Nephron (organoid): ENCODE measurements at regions not wholly inside any gene's neighbourhood (a gene's known extent, or its start where the extent isn't known, plus 50 kb on each side); places are given as distances from the start of the nearest gene placed in this dataset.
"Not testable (repeated sequence)": the region's sequence is repeated elsewhere in the genome, so short reads cannot be mapped to it uniquely, and the experiment has no call there.

Source experiments
- H3K27ac Mint-ChIP-seq, 3 experiments: 2 replicates each; pipeline ENCODE4 v1.8.0; 2020; ENCODE audit warnings: mixed read lengths in 3 of 3, mild to moderate bottlenecking in 2 of 3, moderate library complexity in 1 of 3
- H3K27me3 Mint-ChIP-seq: 2 replicates; pipeline ENCODE4 v1.8.0; 2021; ENCODE audit warnings: low read depth, mild to moderate bottlenecking, moderate library complexity, mixed read lengths
- H3K36me3 Mint-ChIP-seq: 2 replicates; pipeline ENCODE4 v1.8.0; 2020; ENCODE audit warnings: low read depth, mixed read lengths
- H3K4me1 Mint-ChIP-seq: 2 replicates; pipeline ENCODE4 v1.8.0; 2020; ENCODE audit warnings: mixed read lengths
- H3K4me3 Mint-ChIP-seq, 3 experiments: 2 replicates each; pipeline ENCODE4 v1.8.0; 2020; ENCODE audit warnings: mild to moderate bottlenecking in 3 of 3, mixed read lengths in 3 of 3, moderate library complexity in 2 of 3
- H3K9me3 Mint-ChIP-seq: 2 replicates; pipeline ENCODE4 v1.8.0; 2020; ENCODE audit warnings: mixed read lengths
- CTCF ChIP-seq, 3 experiments: fragments of 200-600 bp; sonication (generic); IDR thresholded peaks; one replicate each; pipeline ENCODE4 v1.5.0; 2021; ENCODE audit warnings: antibody characterized with exemption in 3 of 3; ENCODE audit not compliant: unreplicated experiment in 3 of 3

GRCh38 chr4:54395013-54395527 is 166.0 kb downstream of the PDGFRA start:
- H3K4me1 Mint-ChIP-seq: peaks cover 11% of the 10 kb centered on the region
- no peak for TF ChIP-seq CTCF (IDR thresholded peaks at IDR 0.05; ENCODE audit: unreplicated experiment in 3 of 3)
- peaks cover 2% of the 10 kb centered on the region for H3K9me3 Mint-ChIP-seq
- H3K27ac Mint-ChIP-seq: no peak overlapping the region
- no peaks in the 10 kb centered on the region for H3K27me3 Mint-ChIP-seq
- no peaks in the 10 kb centered on the region for H3K36me3 Mint-ChIP-seq
- H3K4me3 Mint-ChIP-seq: no peak overlapping the region

DNA sequence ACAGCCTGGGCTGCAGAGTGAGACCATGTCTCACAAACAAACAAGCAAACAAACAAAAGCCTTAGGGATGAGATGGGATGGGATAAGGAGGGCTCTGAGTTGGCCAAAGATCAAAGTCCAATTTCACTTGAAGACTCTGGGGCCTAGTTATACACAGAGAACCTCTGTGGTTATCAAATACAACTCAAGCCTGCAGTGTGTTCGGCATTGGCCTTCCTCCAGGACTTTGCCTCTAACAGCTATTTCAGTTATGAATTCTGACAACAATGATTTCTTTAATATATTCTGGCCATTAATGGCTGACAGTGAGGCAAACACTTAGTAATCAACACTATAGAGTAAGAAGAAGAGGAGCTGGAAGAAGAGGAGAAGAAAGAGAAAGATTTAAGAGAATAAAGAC is 171.1 kb downstream of the PDGFRA start:
- H3K9me3 Mint-ChIP-seq: no peaks in the 10 kb centered on the region
- no peak overlapping the region for H3K4me3 Mint-ChIP-seq
- H3K4me1 Mint-ChIP-seq: peaks cover 11% of the 10 kb centered on the region
- H3K36me3 Mint-ChIP-seq: no peaks in the 10 kb centered on the region
- H3K27ac Mint-ChIP-seq: no peak overlapping the region
- TF ChIP-seq CTCF (IDR thresholded peaks at IDR 0.05; ENCODE audit: unreplicated experiment in 3 of 3): no peak
- H3K27me3 Mint-ChIP-seq: no peaks in the 10 kb centered on the region

GRCh38 chr4:54400802-54401201 is 171.7 kb downstream of the PDGFRA start:
- no peak for TF ChIP-seq CTCF (IDR thresholded peaks at IDR 0.05; ENCODE audit: unreplicated experiment in 3 of 3)
- Mint-ChIP-seq H3K9me3 (no peaks in the 10 kb centered on the region), H3K4me3 (no peak overlapping the region), H3K27me3 (no peaks in the 10 kb centered on the region), H3K36me3 (no peaks in the 10 kb centered on the region), H3K4me1 (peaks cover 11% of the 10 kb centered on the region), H3K27ac (no peak overlapping the region)

DNA sequence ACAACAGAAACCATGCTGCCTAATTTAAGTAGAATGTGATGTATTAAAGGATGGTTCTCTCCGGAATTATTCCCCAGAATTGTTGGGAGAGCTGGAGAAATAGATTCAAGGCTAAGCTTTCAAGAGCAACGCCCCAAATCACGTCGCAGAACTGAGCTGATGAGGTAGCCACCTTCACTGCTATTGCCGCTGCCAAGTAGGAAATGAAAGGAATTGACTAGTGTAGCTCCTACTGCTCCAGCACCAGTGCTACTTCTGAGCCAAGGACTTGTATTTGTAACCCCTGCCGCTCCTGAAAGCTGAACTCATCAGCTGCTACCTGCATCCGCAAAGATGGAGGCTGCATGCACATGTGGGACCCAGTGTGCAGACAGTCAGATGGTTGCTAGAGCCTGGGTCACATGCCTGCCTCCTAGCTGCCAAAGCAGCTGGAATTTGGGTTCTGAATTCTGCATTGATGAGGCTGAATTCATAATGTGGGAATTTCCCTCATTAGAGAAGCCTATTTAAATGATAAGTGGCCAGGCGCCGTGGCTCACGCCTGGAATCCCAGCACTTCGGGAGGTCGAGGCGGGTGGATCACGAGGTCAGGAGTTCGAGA is 173.9 kb downstream of the PDGFRA start:
- TF ChIP-seq CTCF (IDR thresholded peaks at IDR 0.05; ENCODE audit: unreplicated experiment in 3 of 3): no peak
- no peaks in the 10 kb centered on the region for H3K9me3 Mint-ChIP-seq

GRCh38 chr4:54403700-54404453 is 174.8 kb downstream of the PDGFRA start:
- Mint-ChIP-seq H3K4me1 (peaks cover 6% of the 10 kb centered on the region), H3K36me3 (no peaks in the 10 kb centered on the region), H3K27ac (no peak overlapping the region), H3K27me3 (no peaks in the 10 kb centered on the region), H3K4me3 (no peak overlapping the region), H3K9me3 (no peaks in the 10 kb centered on the region)
- TF ChIP-seq CTCF (IDR thresholded peaks at IDR 0.05; ENCODE audit: unreplicated experiment in 3 of 3): no peak

More for the DNA sequence above, 173.9 kb downstream of the PDGFRA start:
- no peak overlapping the region for H3K27ac Mint-ChIP-seq
- no peaks in the 10 kb centered on the region for H3K36me3 Mint-ChIP-seq
- H3K4me1 Mint-ChIP-seq: peaks cover 11% of the 10 kb centered on the region
- no peaks in the 10 kb centered on the region for H3K27me3 Mint-ChIP-seq
- H3K4me3 Mint-ChIP-seq: no peak overlapping the region

DNA sequence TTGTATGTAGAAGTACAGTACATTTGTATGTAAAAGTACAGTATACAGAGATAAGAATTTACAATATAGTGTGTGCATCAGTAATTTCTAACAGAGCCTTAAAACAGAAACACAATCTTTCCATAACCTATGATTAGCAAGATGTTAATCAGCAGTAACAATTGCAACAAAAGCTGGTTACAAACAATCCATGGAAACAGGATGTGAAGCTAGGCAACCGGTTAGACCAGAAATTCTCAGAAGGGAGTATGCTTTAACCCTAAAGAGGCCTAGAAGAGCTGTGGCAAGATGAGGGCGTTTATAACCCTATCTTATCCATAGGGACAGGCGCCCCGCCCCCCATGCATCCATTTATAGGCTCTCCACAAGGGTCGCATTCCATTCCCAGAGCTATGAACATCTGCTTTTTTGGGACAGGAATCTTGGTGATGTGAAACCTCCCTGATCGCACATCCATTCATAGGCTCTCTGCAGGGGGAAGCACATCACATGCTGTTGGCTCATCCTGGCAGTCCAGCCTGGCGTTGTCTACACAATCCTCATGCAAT is 180.3 kb downstream of the PDGFRA start:
- H3K27me3 Mint-ChIP-seq, H3K4me1 Mint-ChIP-seq, H3K9me3 Mint-ChIP-seq, H3K36me3 Mint-ChIP-seq, H3K27ac Mint-ChIP-seq, H3K4me3 Mint-ChIP-seq: not testable (repeated sequence)
